ENCODE measurements at regions not wholly inside any gene's neighbourhood (a gene's known extent, or its start where the extent isn't known, plus 50 kb on each side); places are given as distances from the start of the nearest gene placed in this dataset.
"Not testable (repeated sequence)": the region's sequence is repeated elsewhere in the genome, so short reads cannot be mapped to it uniquely, and the experiment has no call there.

DNA sequence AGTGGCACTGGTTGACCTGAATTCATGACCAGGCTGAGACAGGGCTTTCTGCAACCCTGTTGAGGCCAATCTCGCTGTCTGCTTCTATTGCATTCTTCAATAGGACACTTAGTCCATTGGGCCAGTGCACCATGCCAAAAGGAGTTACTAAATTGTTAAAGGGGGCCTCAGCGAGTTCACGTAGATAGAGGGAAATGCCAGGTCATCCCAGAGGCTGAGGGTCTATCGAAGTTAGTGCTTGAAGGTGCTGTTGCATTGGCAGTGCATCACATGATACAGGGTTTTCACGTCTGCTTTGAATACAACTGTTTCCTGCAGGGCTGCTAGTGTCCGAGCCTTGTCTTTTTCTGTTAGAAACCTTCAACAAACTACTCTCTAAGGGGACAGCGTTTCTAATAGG, 735.3 kb upstream of the TPTE start:
- DNase-seq, ATAC-seq: not testable (repeated sequence)

GRCh38 chr21:9788281-9788680, 733.1 kb upstream of the TPTE start:
- DNase-seq, ATAC-seq: not testable (repeated sequence)

DNA sequence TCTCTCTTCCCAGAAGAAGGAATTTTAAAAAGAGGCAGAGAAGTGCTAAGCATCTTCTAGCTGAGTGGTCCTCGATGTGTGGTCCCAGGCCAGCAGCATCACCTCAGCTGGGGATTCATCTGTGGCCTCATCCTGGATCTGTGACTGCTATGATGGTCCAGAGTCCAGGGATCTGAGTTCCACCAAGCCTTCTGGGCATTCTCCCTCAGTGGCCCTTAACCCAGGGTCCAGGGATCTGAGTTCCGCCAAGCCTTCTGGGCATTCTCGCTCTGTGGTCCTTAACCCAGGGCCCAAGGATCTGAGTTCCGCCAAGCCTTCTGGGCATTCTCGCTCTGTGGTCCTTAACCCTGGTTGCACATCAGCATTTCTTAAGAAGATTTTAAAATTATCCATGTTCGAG, 731.0 kb upstream of the TPTE start:
- not testable (repeated sequence) for DNase-seq, ATAC-seq

- ATAC-seq: not testable (repeated sequence)
These were observed 729.9 kb upstream of the TPTE start for GRCh38 chr21:9791453-9791852.

DNA sequence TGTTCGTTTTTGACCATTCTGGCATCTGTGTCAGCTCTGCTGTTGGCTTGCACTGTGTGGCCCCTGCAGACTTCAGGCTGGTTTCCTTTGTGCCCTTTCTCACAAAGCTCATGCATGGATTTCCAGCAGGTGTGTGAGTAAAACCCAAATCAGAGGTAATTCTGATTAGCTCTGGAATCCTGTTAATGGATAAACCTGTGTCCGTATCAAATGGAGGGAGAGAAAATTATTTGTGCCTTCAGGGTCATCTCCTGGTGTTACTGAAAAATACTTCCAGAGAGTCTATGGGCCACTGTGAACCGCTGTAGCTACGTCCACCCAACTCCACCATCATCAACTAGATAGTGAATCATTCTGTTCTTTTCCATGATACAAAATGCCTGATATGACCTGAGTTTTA, 726.1 kb upstream of the TPTE start:
- not testable (repeated sequence) for ATAC-seq, DNase-seq

More at GRCh38 chr21:9791453-9791852, 729.9 kb upstream of the TPTE start:
- not testable (repeated sequence) for DNase-seq

DNA sequence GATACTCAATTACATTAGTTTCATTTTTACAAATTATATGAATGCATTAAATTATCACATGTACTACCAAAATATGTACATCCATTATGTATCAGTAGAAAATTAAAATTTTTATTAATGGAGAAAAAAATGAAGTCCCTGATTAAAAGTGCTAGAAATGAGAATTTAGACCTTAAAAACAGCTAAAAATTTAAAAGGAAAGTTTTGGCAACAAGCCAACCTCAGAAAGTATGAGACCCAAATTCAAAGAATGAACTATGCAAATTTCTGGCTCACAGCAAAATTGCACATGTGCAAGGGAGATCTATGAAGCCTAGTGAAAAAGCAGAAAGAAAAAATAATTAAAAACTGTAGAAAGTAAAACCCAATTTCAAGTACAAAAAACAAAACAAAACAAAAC, 725.1 kb upstream of the TPTE start:
- not testable (repeated sequence) for ATAC-seq, DNase-seq

GRCh38 chr21:9807675-9808074, 713.7 kb upstream of the TPTE start:
- ATAC-seq: not testable (repeated sequence)

GRCh38 chr21:9811223-9812004, 710.0 kb upstream of the TPTE start:
- ATAC-seq: not testable (repeated sequence)

More at GRCh38 chr21:9807675-9808074, 713.7 kb upstream of the TPTE start:
- DNase-seq: not testable (repeated sequence)

DNA sequence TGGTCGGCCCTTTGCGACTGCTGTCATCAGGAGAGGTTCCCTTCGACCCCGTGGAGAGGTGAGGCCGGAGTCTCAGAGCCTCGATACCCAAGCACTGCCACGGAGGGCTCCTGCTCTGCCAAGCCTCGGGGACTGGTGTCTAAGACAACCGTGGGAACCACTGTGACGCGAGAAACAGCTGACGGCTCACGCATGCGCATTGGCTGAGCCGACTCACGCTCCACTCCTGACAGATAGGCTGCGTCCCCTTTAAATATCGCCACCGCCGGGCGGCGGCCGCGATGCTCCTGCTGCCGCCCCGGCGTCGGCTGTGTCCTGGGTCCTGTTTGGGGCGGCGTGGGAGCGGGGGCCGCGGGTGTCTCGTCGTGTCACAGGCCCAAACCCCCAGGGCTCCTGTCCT, 708.9 kb upstream of the TPTE start:
- ATAC-seq, DNase-seq: not testable (repeated sequence)

More at GRCh38 chr21:9811223-9812004, 710.0 kb upstream of the TPTE start:
- DNase-seq: not testable (repeated sequence)

DNA sequence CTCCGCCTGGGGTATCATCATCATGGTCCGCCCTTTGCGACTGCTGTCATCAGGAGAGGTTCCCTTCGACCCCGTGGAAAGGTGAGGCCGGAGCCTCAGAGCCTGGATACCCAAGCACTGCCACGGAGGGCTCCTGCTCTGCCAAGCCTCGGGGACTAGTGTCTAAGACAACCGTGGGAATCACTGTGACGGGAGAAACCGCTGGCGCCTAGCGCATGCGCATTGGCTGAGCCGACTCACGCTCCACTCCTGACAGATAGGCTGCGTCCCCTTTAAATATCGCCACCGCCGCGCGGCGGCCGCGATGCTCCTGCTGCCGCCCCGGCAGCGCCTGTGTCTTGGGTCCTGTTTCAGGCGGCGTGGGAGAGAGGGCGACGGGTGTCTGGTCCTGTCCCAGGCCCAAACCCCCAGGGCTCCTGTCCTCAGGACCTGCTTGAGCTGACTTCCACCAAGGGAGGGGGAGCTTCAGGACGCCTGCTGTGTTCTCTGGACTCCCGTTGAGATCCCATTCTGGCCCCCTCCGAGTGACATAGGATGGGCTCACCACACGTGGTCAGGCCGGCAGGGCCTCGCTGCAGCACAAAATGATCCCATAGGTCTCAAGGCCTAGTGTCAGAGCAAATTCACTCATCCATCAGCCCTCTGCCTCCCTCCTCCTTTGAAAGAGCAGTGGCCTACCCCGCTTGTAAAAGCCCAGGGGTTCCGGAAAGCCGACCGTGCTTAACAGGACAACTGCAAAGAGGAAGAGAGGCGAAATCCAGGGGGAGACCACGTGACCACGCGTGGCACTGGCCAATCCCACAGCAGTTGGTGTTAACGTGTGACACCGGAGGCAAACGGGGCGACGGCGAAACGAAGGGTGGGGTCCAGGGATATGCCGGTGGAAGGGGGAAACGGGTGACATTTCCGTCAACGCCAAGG, 707.2 kb upstream of the TPTE start:
- ATAC-seq, DNase-seq: not testable (repeated sequence)

DNA sequence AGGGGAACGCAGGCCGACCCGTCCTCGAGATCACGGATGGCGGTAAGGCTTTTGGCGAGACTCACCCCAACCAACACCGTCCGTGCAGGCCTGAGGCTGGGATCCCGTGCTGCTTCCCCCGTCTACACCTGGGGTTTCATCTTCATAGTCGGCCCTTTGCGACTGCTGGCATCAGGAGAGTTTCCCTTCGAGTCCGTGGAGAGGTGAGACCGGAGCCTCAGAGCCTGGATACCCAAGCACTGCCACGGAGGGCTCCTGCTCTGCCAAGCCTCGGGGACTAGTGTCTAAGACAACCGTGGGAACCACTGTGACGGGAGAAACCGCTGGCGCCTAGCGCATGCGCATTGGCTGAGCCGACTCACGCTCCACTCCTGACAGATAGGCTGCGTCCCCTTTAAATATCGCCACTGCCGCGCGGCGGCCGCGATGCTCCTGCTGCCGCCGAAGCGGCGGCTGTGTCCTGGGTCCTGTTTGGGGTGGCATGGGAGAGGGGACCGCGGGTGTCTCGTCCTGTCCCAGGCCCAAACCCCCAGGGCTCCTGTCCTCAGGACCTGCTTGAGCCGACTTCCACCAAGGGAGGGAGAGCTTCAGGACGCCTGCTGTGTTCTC, 706.1 kb upstream of the TPTE start:
- DNase-seq, ATAC-seq: not testable (repeated sequence)

- not testable (repeated sequence) for DNase-seq, ATAC-seq
These were observed 704.5 kb upstream of the TPTE start for GRCh38 chr21:9816734-9817334.

DNA sequence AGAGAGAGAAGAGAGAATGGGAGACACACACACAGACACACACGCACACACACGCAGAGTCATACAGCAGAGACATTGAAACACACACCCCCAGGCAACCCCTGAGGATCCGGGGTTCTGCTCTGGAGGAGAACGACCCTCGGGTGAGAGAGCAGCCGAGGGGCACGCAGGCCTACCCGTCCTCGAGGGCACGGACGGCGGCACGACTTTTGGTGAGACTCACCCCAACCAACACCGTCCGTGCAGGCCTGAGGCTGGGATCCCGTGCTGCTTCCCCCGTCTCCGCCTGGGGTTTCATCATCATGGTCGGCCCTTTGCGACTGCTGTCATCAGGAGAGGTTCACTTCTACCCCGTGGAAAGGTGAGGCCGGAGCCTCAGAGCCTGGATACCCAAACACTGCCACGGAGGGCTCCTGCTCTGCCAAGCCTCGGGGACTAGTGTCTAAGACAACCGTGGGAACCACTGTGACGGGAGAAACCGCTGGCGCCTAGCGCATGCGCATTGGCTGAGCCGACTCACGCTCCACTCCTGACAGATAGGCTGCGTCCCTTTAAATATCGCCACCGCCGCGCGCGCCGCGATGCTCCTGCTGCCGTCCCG, 703.4 kb upstream of the TPTE start:
- not testable (repeated sequence) for DNase-seq, ATAC-seq

DNA sequence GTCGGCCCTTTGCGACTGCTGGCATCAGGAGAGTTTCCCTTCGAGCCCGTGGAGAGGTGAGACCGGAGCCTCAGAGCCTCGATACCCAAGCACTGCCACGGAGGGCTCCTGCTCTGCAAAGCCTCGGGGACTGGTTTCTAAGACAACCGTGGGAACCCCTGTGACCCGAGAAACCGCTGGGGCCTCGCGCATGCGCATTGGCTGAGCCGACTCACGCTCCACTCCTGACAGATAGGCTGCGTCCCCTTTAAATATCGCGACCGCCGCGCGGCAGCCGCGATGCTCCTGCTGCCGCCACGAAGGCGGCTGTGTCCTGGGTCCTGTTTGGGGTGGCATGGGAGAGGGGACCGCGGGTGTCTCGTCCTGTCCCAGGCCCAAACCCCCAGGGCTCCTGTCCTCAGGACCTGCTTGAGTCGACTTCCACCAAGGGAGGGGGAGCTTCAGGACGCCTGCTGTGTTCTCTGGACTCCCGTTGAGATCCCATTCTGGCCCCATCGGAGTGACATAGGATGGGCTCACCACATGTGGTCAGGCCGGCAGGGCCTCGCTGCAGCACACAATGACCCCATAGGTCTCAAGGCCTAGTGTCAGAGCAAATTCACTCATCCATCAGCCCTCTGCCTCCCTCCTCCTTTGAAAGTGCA, 701.7 kb upstream of the TPTE start:
- ATAC-seq, DNase-seq: not testable (repeated sequence)

- ATAC-seq, DNase-seq: not testable (repeated sequence)
These were observed 700.8 kb upstream of the TPTE start for GRCh38 chr21:9820579-9820978.

- not testable (repeated sequence) for ATAC-seq, DNase-seq
These were observed 699.9 kb upstream of the TPTE start for GRCh38 chr21:9821472-9821871.

DNA sequence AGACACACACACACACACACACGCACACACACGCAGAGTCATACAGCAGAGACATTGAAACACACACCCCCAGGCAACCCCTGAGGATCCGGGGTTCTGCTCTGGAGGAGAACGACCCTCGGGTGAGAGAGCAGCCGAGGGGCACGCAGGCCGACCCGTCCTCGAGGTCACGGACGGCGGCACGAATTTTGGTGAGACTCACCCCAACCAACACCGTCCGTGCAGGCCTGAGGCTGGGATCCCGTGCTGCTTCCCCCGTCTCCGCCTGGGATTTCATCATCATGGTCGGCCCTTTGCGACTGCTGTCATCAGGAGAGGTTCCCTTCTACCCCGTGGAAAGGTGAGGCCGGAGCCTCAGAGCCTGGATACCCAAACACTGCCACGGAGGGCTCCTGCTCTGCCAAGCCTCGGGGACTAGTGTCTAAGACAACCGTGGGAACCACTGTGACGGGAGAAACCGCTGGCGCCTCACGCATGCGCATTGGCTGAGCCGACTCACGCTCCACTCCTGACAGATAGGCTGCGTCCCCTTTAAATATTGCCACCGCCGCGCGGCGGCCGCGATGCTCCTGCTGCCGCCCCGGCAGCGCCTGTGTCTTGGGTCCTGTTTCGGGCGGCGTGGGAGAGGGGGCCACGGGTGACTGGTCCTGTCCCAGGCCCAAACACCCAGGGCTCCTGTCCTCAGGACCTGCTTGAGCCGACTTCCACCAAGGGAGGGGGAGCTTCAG, 699.1 kb upstream of the TPTE start:
- not testable (repeated sequence) for DNase-seq, ATAC-seq

DNA sequence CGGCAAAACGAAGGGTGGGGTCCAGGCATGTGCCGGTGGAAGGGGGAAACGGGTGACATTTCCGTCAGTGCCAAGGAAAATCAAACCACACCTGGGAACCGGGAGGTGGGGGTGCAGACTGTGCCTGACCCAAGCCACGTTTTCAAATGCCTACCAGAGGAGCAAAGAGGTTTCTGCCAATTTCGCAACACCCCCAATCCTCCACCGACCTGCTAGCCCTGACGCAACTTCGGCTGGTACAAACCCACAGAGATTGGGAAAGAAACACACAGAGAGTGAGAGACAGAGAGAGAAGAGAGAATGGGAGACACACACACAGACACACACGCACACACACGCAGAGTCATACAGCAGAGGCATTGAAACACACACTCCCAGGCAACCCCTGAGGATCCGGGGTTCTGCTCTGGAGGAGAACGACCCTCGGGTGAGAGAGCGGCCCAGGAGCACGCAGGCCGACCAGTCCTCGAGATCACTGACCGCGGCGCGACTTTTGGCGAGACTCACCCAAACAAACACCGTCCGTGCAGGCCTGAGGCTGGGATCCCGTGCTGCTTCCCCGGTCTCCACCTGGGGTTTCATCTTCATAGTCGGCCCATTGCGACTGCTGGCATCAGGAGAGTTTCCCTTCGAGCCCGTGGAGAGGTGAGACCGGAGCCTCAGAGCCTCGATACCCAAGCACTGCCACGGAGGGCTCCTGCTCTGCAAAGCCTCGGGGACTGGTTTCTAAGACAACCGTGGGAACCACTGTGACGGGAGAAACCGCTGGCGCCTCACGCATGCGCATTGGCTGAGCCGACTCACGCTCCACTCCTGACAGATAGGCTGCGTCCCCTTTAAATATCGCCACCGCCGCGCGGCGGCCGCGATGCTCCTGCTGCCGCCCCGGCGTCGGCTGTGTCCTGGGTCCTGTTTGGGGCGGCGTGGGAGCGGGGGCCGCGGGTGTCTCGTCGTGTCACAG, 697.9 kb upstream of the TPTE start:
- not testable (repeated sequence) for DNase-seq, ATAC-seq

- not testable (repeated sequence) for ATAC-seq, DNase-seq
These were observed 690.6 kb upstream of the TPTE start for GRCh38 chr21:9830801-9831200.

Measured in stimulated activated naive CD8-positive, alpha-beta T cell treated with anti-CD3 and anti-CD28 coated beads, Interleukin-15, Interleukin-2, amounts not matched to agents 100 U/mL and 50 U/mL, for 24 hours (primary cell).